Activated naive CD8-positive, alpha-beta T cell treated with anti-CD3 and anti-CD28 coated beads, Interleukin-2, amount 10 ng/mL, durations not matched to agents 7 days and 5 days (primary cell): ENCODE measurements at regions not wholly inside any gene's neighbourhood (a gene's known extent, or its start where the extent isn't known, plus 50 kb on each side); places are given as distances from the start of the nearest gene placed in this dataset.

Source experiments
- ATAC-seq: fragments of 150-1000 bp; cut with Tn5 transposase; one replicate; pipeline ENCODE4 v1.10.0; 2021; ENCODE audit warnings: low read depth, moderate library complexity
- POLR2A ChIA-PET: fragments of 350-600 bp; sonication (Branson Sonifier 250); formaldehyde crosslinking; loops from one replicate; lab custom pipeline; 2021; ENCODE audit warnings: antibody characterized with exemption; lab: Charles Lee
- DNase-seq: peaks from one replicate; pipeline ENCODE4 v3.0.0; 2021
- H3K27ac Mint-ChIP-seq: one replicate; pipeline ENCODE4 v1.8.0; 2022; ENCODE audit warnings: mild to moderate bottlenecking, mixed read lengths
- H3K27me3 Mint-ChIP-seq: one replicate; pipeline ENCODE4 v1.8.0; 2022; ENCODE audit warnings: mild to moderate bottlenecking, moderate library complexity, mixed read lengths
- H3K36me3 Mint-ChIP-seq: one replicate; pipeline ENCODE4 v1.8.0; 2021; ENCODE audit warnings: mild to moderate bottlenecking, mixed read lengths
- H3K4me1 Mint-ChIP-seq: one replicate; pipeline ENCODE4 v1.8.0; 2021; ENCODE audit warnings: mixed read lengths
- H3K4me3 Mint-ChIP-seq: one replicate; pipeline ENCODE4 v1.8.0; 2022; ENCODE audit warnings: mild to moderate bottlenecking, moderate library complexity, mixed read lengths
- H3K9me3 Mint-ChIP-seq: one replicate; pipeline ENCODE4 v1.8.0; 2021; ENCODE audit warnings: mixed read lengths

DNA sequence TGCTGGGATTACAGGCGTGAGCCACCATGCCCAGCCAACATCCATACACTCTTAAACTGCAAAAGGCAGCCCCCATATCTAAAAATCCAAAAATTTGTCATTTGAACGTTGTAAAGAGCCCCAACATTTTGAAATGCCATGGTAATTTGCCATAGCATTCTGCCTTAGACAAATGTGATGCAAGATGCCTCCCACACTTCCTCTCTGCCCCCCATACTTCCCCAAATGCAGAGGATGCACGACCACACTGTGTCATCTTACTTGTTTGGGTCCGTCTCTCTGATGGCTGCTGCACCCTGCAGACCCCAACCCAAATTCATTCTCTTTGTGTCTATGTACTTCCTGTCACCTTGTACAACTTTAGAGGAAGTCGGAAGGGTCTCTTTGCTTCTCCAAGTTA is 1125.6 kb upstream of the AUTS2 start:
- no peak overlapping the region for H3K27ac Mint-ChIP-seq
- H3K9me3 Mint-ChIP-seq: peaks cover 17% of the 10 kb centered on the region
- POLR2A ChIA-PET: no interaction called here
- no peaks in the 10 kb centered on the region for H3K36me3 Mint-ChIP-seq
- ATAC-seq (no peak), DNase-seq (no peak)
- no peak overlapping the region for H3K4me3 Mint-ChIP-seq
- no peaks in the 10 kb centered on the region for H3K27me3 Mint-ChIP-seq
- H3K4me1 Mint-ChIP-seq: no peaks in the 10 kb centered on the region

DNA sequence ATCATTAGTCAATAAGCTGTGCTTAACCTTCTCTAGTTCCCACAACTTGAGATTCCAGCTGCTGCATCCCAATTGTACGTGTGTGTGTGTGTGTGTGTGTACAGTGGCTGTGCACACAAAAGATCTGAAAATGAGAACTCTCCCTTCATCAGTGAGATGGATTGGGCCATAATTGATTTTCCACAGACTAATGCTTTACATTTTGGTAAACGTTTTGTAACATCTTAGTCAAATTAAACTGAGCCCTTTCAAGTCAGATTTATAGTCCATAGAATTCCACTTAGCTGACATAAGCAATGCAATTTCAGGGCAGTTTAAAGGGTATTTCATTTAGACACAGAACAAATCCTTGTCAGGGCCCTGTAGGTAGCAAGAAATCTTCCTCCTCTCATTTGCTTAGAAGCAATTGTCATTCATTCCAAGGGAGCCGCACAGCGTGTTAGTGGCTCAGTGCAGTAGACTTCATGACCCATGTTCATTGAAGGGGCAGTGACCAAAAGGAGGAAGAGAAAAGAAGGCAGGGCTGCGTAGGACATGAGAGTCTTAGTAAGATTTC is 1123.5 kb upstream of the AUTS2 start:
- POLR2A ChIA-PET: no interaction called here
- Mint-ChIP-seq H3K36me3 (no peaks in the 10 kb centered on the region), H3K27me3 (no peaks in the 10 kb centered on the region), H3K4me1 (no peaks in the 10 kb centered on the region), H3K4me3 (no peak overlapping the region), H3K9me3 (peaks cover 12% of the 10 kb centered on the region), H3K27ac (no peak overlapping the region)
- no peak for DNase-seq
- ATAC-seq: no peak

DNA sequence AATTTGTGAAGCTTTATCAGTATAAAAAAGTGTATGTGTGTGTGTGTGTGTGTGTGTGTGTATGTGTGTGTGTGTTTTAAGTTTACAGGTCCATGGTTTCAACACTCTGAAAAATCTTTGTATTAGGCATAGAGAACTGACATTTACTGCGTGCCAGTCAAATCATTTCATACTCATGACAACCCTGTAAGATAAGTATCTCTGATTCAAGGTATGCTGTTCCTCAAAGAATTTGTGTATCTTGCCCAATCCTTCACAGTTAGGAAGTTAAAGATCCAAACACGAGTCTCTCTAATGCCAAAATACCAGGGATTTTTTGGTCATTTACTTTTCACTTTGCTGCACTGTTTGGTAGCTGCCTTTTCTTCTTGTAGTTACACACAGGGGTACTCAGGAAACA is 1121.3 kb upstream of the AUTS2 start:
- H3K4me1 Mint-ChIP-seq: no peaks in the 10 kb centered on the region
- H3K27me3 Mint-ChIP-seq: no peaks in the 10 kb centered on the region
- H3K4me3 Mint-ChIP-seq: no peak overlapping the region
- ATAC-seq (no peak), DNase-seq (no peak)
- H3K36me3 Mint-ChIP-seq: no peaks in the 10 kb centered on the region
- H3K9me3 Mint-ChIP-seq: peaks cover 17% of the 10 kb centered on the region
- H3K27ac Mint-ChIP-seq: no peak overlapping the region
- POLR2A ChIA-PET: no interaction called here

DNA sequence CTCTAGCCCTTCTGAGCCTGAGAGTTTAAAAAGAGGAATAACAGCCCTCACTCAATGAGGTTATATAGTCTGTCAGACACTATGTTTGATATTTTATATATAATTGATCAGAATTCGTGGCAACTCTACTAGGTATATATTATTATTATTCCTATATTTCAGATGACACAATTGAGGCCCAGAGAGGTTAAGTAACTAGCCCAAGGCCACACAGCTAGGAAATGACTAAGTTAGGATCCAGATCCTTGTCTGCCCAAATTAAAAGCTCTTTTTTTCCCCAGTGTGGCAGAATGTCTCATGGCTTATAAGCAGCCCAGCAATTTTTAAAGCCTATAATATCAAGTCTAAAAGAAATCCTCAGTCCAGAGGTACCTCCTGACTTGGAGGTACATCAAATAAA is 1119.9 kb upstream of the AUTS2 start:
- H3K4me1 Mint-ChIP-seq: no peaks in the 10 kb centered on the region
- H3K9me3 Mint-ChIP-seq: peaks cover 14% of the 10 kb centered on the region
- ATAC-seq (no peak), DNase-seq (no peak)
- no peaks in the 10 kb centered on the region for H3K27me3 Mint-ChIP-seq
- H3K27ac Mint-ChIP-seq: no peak overlapping the region
- POLR2A ChIA-PET: no interaction called here
- H3K36me3 Mint-ChIP-seq: no peaks in the 10 kb centered on the region
- no peak overlapping the region for H3K4me3 Mint-ChIP-seq

DNA sequence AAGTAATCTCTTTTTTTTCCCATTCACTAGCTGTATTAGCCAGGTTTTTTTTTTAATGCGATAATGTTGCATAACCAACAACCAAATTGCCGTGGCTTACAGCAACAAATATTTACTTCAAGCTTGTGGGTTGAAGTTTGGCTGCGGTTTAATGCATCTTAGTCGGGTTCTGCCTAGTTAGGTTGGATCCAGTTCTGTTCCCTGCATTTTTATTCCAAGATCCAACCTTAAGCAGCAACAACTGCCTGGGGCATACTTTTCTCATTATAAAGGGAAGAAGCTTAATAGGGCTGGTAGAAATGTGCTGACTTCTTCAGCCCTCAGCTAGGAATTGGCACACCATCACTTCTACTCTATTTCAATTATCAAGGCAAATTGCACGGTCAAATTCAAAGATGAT is 1115.5 kb upstream of the AUTS2 start:
- no peak for DNase-seq
- POLR2A ChIA-PET: no interaction called here
- no peak for ATAC-seq
- Mint-ChIP-seq H3K9me3 (peaks cover 12% of the 10 kb centered on the region), H3K27me3 (no peaks in the 10 kb centered on the region), H3K36me3 (no peaks in the 10 kb centered on the region), H3K4me3 (no peak overlapping the region), H3K27ac (no peak overlapping the region), H3K4me1 (no peaks in the 10 kb centered on the region)

DNA sequence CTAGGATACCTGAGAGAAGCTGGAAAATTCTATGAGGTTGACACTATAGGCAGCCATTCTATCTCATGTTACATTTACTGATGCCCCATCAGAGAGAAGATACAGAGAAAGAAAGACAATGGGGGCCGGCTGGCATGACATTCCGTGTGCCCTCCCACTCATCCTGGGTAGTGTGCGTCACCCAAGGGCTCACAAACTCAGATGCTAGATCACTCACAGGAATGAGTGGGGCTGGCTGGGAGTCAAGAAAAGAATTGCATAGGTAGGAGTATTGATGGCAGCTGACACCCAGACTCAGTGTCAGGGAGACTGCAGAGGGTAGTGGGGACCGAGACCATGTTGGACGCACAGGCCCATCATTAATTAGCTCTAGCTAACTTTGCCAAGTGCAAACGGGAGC is 1113.5 kb upstream of the AUTS2 start:
- ATAC-seq (no peak), DNase-seq (no peak)
- H3K4me3 Mint-ChIP-seq: no peak overlapping the region
- H3K36me3 Mint-ChIP-seq: no peaks in the 10 kb centered on the region
- H3K27me3 Mint-ChIP-seq: no peaks in the 10 kb centered on the region
- POLR2A ChIA-PET: no interaction called here
- peaks cover 14% of the 10 kb centered on the region for H3K9me3 Mint-ChIP-seq
- H3K27ac Mint-ChIP-seq: no peak overlapping the region
- no peaks in the 10 kb centered on the region for H3K4me1 Mint-ChIP-seq

DNA sequence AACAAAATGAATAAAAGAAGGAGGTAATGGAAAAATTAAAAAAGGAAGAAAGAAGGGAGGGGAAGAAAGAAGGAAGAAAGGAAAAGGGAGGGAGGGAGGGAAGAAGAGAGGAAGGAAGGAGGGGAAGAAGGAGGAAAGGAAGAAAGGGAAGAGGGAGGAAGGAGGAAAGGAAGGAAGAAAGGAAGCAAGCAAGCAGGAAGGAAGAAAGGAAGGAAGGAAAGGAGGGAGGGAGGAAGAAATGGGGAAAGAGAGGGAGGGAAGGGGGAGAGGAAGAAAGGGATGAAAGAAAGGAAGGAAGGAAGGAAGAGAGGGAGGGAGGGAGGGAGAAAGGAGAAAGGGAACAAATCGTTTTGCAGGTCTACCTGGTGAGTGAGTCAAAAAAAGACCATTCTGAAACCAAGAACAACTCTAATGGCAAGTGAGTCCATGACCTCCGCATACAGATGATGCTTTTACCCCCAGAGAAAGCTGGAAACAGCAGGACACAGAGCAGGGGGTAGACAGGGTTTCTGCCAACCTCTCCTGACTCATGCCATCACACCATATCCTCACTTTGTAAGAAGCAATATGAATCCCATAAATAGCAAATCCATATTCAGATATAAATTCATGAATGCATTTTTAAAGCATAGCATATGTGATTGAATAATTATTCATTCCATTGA is 1112.9 kb upstream of the AUTS2 start:
- DNase-seq: no peak
- no peaks in the 10 kb centered on the region for H3K4me1 Mint-ChIP-seq
- peaks cover 16% of the 10 kb centered on the region for H3K9me3 Mint-ChIP-seq
- ATAC-seq: no peak
- H3K36me3 Mint-ChIP-seq: no peaks in the 10 kb centered on the region
- POLR2A ChIA-PET: no interaction called here
- no peak overlapping the region for H3K27ac Mint-ChIP-seq
- H3K4me3 Mint-ChIP-seq: no peak overlapping the region
- no peaks in the 10 kb centered on the region for H3K27me3 Mint-ChIP-seq

DNA sequence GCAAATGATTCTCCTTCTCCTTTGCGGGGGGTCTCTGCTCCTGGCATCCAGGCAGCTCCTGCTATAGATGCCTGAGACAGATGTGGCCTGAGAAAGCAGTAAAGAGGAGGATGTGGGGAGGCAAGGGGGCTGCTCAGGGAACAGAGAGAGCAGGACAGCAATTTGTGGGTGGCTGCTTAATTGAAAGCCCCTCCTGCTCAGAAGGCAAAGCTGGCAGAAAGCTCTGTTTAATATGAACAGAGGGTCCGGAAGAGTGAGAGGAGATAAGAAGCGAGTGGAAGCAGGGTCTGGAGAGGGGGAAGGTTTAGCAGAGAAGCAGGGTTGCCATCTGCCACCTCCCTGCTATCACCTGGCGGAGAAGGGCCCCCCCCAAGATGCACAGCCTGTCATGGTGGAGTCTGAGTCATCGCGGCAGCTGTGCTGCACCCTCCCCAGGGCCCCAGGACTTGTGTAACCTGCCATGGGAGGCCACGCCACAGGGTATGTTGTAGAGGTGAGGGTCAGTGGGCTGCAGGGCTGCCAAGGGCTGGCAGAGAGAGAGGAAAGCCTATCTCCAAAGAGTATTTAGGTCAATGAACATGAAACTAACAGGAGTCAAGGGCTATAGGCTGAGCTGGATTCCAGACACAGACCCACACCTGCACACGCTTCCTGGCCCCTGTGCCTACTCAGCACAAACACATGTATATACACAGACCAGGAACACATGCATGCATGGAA is 1109.8 kb upstream of the AUTS2 start:
- DNase-seq: no peak
- POLR2A ChIA-PET: no interaction called here

DNA sequence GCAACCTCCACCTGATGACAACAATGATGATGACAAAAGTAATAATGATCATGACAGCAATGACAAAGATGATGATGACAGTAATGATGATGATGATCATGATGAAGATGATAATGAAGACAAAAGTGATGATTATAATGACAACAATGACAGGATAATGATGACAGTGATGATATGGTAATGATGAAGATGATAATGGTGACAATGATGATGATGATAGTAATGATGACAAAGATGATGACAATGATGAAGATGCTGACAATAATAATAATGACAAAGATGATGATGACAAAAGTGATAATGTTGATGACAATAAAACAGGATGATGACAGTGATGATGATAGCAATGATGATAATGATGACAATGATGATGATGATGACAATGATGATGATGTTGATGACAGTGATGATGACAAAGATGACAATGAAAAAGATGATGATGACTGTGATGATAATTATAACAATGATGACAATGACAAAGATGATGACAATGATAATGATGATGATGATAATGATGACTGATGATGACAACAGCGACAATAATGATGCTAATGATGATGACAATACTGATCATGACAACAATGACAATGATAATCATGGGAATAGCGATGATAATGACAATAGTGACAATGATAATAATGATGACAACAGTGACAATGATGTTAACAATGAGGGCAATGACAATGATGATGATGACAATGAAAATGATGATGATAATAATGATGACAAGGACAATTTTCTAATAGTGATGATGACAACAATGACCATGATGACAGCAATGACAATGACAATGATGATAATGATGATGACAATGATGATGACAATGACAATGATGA is 1106.5 kb upstream of the AUTS2 start:
- no peak for DNase-seq
- H3K27ac Mint-ChIP-seq: no peak overlapping the region
- H3K4me1 Mint-ChIP-seq: no peaks in the 10 kb centered on the region
- H3K36me3 Mint-ChIP-seq: no peaks in the 10 kb centered on the region
- H3K9me3 Mint-ChIP-seq: peaks cover 12% of the 10 kb centered on the region
- POLR2A ChIA-PET: no interaction called here
- H3K27me3 Mint-ChIP-seq: no peaks in the 10 kb centered on the region
- ATAC-seq: no peak
- no peak overlapping the region for H3K4me3 Mint-ChIP-seq

More for the DNA sequence above, 1109.8 kb upstream of the AUTS2 start:
- no peak overlapping the region for H3K4me3 Mint-ChIP-seq
- no peak overlapping the region for H3K27ac Mint-ChIP-seq
- no peak for ATAC-seq
- H3K4me1 Mint-ChIP-seq: no peaks in the 10 kb centered on the region
- H3K27me3 Mint-ChIP-seq: no peaks in the 10 kb centered on the region
- H3K9me3 Mint-ChIP-seq: peaks cover 13% of the 10 kb centered on the region
- H3K36me3 Mint-ChIP-seq: no peaks in the 10 kb centered on the region

DNA sequence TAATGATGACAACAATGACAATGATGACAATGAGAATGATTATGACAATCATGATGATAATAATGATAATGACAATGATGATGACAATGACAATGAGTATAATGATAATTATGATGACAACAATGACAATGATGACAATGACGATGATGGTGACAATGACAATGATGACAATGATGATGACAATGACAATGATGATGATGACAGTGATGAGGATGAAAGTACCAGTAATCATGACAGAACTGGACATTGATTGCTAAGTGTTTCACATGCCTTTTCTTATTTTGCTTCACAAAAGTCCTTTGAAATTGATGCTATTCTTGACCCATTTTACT is 1106.0 kb upstream of the AUTS2 start:
- ATAC-seq (no peak), DNase-seq (no peak)
- Mint-ChIP-seq H3K27ac (no peak overlapping the region), H3K27me3 (no peaks in the 10 kb centered on the region), H3K4me1 (no peaks in the 10 kb centered on the region), H3K9me3 (peaks cover 12% of the 10 kb centered on the region), H3K4me3 (no peak overlapping the region), H3K36me3 (no peaks in the 10 kb centered on the region)
- POLR2A ChIA-PET: no interaction called here

DNA sequence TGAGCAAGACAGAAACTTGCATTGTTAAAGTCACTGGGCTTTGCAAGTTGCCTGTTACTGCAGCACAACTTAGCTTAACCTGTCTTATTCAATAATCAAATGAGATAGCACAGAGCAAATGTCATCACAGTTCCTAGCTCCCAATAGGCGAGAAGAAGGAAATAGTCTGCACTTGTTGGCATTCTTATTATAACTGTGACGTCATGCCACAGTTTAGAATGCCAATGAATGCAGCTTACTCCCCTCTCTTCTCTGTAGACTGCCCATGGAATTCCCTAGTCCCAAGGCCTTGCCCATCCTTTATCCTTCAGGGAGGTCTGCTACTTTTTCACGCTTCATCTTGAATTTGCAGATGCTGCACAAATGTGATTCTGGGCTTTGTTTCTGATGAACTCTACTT is 1094.9 kb upstream of the AUTS2 start:
- no peak for ATAC-seq
- DNase-seq: no peak
- Mint-ChIP-seq H3K4me3 (no peak overlapping the region), H3K9me3 (peaks cover 8% of the 10 kb centered on the region), H3K27me3 (no peaks in the 10 kb centered on the region), H3K4me1 (no peaks in the 10 kb centered on the region), H3K36me3 (no peaks in the 10 kb centered on the region), H3K27ac (no peak overlapping the region)
- POLR2A ChIA-PET: no interaction called here

DNA sequence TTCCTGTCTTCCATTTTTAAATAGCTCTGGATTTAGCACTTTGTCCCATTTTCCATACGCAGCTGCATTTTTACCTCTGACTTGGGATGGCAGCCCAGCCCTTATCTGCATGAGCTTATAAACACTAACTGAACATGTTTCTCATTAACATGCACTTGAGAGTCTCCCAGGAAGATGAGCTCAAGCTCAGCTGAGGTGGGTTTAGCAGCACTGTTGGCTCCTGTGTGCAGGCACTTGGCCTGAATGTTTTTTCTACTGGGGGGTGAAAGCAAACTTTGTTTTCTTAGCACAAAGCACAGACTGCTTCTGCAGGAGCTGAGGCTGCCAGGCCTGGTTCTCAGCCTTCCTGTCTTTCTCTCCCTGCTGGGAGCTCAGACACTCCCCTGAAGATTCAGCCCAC is 1093.6 kb upstream of the AUTS2 start:
- no peaks in the 10 kb centered on the region for H3K27me3 Mint-ChIP-seq
- DNase-seq (no peak), ATAC-seq (no peak)
- peaks cover 10% of the 10 kb centered on the region for H3K9me3 Mint-ChIP-seq
- no peak overlapping the region for H3K4me3 Mint-ChIP-seq
- no peaks in the 10 kb centered on the region for H3K36me3 Mint-ChIP-seq
- H3K27ac Mint-ChIP-seq: no peak overlapping the region
- POLR2A ChIA-PET: no interaction called here
- H3K4me1 Mint-ChIP-seq: no peaks in the 10 kb centered on the region

DNA sequence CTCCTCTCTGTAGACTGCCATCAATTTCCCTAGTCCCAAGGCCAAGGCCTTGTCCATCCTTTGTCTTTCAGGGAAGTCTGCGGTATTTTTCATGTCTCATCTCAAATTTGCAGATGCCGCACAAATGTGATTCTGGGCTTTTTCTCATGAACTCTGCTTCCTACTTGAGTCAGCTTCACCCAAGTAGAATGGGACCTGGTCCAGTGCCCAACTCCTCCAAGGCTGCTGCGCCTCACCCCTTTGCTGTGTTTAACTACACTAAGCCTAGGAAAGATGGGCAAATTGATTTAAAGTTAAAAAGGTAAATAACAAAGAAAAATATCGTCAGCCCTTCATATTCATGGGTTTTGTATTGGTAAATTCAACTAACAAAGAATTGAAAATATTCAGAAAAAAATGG is 1092.6 kb upstream of the AUTS2 start:
- POLR2A ChIA-PET: no interaction called here
- H3K9me3 Mint-ChIP-seq: peaks cover 10% of the 10 kb centered on the region
- H3K36me3 Mint-ChIP-seq: no peaks in the 10 kb centered on the region
- H3K4me1 Mint-ChIP-seq: no peaks in the 10 kb centered on the region
- DNase-seq (no peak), ATAC-seq (no peak)
- no peak overlapping the region for H3K27ac Mint-ChIP-seq
- no peaks in the 10 kb centered on the region for H3K27me3 Mint-ChIP-seq
- no peak overlapping the region for H3K4me3 Mint-ChIP-seq

DNA sequence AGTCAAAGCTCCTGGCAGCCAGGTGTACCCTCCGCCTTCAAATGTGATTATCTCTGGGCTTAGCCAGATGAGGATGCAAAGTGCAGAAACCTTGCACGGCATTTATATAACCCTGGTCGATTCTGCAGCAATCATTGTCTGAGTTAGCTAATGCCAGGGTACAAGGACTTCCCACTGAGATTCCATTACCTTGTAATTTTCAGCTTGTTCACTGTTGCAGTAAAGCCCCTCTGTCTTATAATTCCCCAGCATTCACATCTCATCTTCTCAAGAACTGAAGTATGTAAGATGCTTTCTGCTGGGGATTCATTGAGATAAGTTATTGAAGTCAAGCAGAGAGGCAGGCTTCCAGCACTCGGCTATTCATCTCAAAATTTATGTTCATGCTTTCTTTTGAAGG is 1090.6 kb upstream of the AUTS2 start:
- H3K4me3 Mint-ChIP-seq: no peak overlapping the region
- no peaks in the 10 kb centered on the region for H3K27me3 Mint-ChIP-seq
- H3K9me3 Mint-ChIP-seq: peaks cover 14% of the 10 kb centered on the region
- ATAC-seq: no peak
- H3K36me3 Mint-ChIP-seq: no peaks in the 10 kb centered on the region
- no peaks in the 10 kb centered on the region for H3K4me1 Mint-ChIP-seq
- no peak for DNase-seq
- H3K27ac Mint-ChIP-seq: no peak overlapping the region
- POLR2A ChIA-PET: no interaction called here
